ENCODE measurements at regions not wholly inside any gene's neighbourhood (a gene's known extent, or its start where the extent isn't known, plus 50 kb on each side); places are given as distances from the start of the nearest gene placed in this dataset.

DNA sequence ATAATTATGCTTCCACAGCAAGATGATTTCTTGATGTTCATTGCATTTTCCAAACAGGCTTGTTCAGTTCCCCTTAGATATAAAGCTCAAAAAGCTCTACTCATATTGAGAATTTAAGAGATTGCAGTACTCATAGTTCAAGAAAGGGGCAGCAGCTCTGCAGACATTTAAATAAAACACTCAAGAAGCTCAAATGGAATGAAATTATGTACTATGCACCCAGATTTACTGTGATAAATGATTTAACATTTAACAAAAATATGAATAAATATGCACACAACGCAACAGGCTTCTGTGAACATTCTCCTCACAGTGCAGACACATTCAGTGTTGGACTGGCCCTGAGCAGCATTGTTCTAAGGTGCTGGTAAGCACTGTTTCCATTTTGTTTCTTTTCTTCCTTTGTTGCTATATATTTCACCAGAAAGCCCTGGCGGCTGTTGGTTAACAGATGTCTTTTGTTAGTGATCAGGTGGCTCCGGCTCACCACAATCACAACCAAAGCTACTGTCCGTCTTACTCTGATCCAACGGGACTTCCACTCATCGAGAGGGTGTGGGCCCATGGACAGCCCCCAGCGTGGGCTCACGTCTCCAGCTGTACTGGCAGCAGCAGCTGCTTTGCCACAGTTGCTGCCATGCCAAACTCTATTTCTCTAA lies 1440.3 kb downstream of the NCAM2 start:
- Histone ChIP-seq H3K4me3 (no peak overlapping the region), H3K27ac (no peak overlapping the region), H3K4me1 (replicated peaks) (no peaks in the 10 kb centered on the region), H3K36me3 (no peaks in the 10 kb centered on the region), H3K27me3 (replicated peaks) (no peaks in the 10 kb centered on the region), H3K9me3 (replicated peaks) (no peaks in the 10 kb centered on the region; the same call in 1 of the 2 replicates)
- no peak for DNase-seq (ENCODE audit: low read depth in 1 of 2, low spot score in 2 of 2)

DNA sequence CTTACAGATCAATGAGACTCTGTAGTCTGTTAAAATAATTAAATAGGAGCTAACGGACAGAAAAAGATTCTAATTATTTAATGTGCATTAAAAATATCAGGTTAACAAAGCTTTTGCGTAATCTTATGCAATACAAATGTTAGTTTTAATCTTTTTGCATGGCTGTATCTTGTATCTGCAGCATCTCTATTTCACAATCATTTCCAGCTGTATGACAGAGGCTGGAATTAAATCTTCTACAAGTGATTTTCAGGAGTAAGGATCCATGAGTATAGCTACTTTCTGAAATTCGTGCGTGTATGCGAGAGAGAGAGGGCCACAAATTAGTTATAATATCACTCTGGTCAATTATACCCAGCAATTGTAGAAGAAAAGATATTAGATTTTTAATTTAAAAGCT lies 1446.8 kb downstream of the NCAM2 start:
- no peaks in the 10 kb centered on the region for H3K4me1 ChIP-seq (replicated peaks)

DNA sequence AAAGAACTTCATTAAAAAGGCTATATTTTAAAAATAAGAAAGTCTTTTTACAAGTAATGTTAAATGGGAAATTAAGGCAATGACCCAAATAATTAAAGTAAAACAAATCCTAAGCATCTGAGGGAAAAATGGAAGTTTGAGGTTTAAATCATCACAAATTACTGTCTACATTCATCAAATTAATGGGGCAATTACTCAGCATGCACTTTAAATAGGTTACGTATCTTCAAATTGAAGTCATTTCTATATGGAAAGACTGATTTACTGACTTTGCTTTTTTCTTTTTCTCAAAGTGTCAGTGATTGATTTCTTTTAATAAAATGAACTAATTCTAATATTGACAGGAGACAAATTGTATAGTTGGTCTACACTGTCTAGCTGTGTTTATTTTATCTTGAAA lies 1452.3 kb downstream of the NCAM2 start:
- no peak for DNase-seq (ENCODE audit: low read depth in 1 of 2, low spot score in 2 of 2)
- Histone ChIP-seq H3K9me3 (replicated peaks) (no peaks in the 10 kb centered on the region), H3K27me3 (replicated peaks) (no peaks in the 10 kb centered on the region), H3K36me3 (no peaks in the 10 kb centered on the region), H3K4me3 (no peak overlapping the region), H3K4me1 (replicated peaks) (no peaks in the 10 kb centered on the region), H3K27ac (no peak overlapping the region)

More for the DNA sequence above, 1446.8 kb downstream of the NCAM2 start:
- Histone ChIP-seq H3K9me3 (replicated peaks) (no peaks in the 10 kb centered on the region; the same call in 1 of the 2 replicates), H3K4me3 (no peak overlapping the region), H3K27ac (no peak overlapping the region), H3K27me3 (replicated peaks) (no peaks in the 10 kb centered on the region), H3K36me3 (no peaks in the 10 kb centered on the region)
- DNase-seq (ENCODE audit: low read depth in 1 of 2, low spot score in 2 of 2) = no peak

DNA sequence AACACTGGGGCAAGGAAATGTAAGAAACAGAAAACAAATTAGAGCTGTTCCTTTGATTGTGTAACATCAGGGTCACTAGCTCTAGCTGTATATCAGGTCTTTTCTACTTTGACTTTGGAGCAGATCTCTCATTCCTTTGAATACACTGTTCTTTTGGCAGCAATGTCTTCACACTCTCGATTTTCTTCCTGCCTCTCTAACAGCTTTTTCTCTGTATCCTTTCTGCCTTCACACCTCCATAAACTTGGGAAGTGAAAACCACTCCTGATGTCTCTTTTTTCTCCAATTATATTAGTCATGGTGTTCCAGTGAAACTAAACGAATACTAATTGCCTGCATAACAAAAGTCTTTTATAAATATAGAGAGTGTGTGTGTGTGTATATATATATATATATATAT lies 1458.0 kb downstream of the NCAM2 start:
- no peaks in the 10 kb centered on the region for H3K27me3 ChIP-seq (replicated peaks)
- no peak overlapping the region for H3K4me3 ChIP-seq
- no peaks in the 10 kb centered on the region for H3K4me1 ChIP-seq (replicated peaks)
- no peak for DNase-seq (ENCODE audit: low read depth in 1 of 2, low spot score in 2 of 2)
- H3K36me3 ChIP-seq = no peaks in the 10 kb centered on the region
- H3K9me3 ChIP-seq (replicated peaks) = no peaks in the 10 kb centered on the region
- H3K27ac ChIP-seq = no peak overlapping the region

DNA sequence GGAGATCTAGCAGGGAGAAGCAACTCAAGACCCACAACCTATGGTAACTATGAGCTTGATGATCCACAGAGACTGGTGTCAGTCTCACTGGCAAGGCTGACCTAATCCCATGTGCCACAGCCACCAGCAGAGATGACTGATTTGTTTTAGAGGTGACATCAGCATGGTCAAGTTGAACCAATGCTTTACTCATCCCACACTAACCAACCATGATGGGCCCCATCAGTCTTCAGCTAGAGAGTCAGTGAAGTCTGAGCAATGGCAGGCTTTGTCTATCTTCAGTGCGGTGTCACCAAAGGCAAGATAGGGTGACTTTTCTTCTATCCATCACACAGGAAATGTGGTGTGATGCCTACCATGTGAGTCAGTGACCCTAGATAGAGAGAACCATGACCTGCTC lies 1470.7 kb downstream of the NCAM2 start:
- Histone ChIP-seq H3K4me3 (no peak overlapping the region), H3K36me3 (no peaks in the 10 kb centered on the region), H3K27ac (no peak overlapping the region), H3K4me1 (replicated peaks) (no peaks in the 10 kb centered on the region), H3K9me3 (replicated peaks) (no peaks in the 10 kb centered on the region), H3K27me3 (replicated peaks) (no peaks in the 10 kb centered on the region)
- no peak for DNase-seq (ENCODE audit: low read depth in 1 of 2, low spot score in 2 of 2)

DNA sequence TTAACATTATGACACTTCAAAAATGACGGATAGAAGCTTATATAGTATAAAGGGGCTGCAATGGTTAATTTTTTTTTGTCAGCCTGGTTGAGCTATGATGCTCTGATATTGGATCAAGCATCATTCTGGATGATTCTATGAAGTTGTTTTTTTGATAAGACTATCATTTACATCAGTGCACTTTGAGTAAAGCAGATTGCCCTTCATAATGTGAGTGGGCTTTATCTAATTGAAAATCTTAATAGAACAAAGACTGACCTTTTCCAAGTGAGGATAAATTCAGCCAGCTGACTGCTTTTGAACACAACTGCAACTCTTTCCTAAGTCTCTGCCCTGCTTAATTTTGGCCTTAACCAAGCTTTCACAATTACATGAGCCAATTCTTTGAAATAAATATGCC lies 1476.2 kb downstream of the NCAM2 start:
- Histone ChIP-seq H3K27me3 (replicated peaks) (no peaks in the 10 kb centered on the region), H3K36me3 (no peaks in the 10 kb centered on the region), H3K27ac (no peak overlapping the region), H3K9me3 (replicated peaks) (0 out of 2 replicates have a peak, but pooled peaks cover 5% of the 10 kb centered on the region), H3K4me1 (replicated peaks) (no peaks in the 10 kb centered on the region), H3K4me3 (no peak overlapping the region)
- DNase-seq (ENCODE audit: low read depth in 1 of 2, low spot score in 2 of 2) = no peak

DNA sequence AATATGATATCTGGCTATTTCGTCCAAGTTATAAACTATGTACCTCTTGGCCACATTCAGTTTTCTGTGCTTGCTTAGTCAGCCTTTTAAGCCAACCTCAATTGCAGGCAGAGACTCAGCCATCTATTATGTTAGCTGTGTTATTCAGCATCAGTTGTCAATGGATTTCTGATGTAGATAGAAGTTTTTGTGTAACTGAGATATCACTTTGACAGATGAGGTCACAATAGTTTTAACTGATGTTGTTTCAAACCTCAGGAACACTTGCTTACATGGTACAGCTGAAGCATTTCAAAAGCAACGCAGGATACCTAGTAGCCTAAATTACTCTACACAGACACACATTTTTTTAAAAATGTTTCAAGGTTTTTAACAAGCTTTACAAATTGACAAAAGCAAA lies 1478.0 kb downstream of the NCAM2 start:
- Histone ChIP-seq H3K4me1 (replicated peaks) (no peaks in the 10 kb centered on the region), H3K27me3 (replicated peaks) (no peaks in the 10 kb centered on the region)
- no peak for DNase-seq (ENCODE audit: low read depth in 1 of 2, low spot score in 2 of 2)

DNA sequence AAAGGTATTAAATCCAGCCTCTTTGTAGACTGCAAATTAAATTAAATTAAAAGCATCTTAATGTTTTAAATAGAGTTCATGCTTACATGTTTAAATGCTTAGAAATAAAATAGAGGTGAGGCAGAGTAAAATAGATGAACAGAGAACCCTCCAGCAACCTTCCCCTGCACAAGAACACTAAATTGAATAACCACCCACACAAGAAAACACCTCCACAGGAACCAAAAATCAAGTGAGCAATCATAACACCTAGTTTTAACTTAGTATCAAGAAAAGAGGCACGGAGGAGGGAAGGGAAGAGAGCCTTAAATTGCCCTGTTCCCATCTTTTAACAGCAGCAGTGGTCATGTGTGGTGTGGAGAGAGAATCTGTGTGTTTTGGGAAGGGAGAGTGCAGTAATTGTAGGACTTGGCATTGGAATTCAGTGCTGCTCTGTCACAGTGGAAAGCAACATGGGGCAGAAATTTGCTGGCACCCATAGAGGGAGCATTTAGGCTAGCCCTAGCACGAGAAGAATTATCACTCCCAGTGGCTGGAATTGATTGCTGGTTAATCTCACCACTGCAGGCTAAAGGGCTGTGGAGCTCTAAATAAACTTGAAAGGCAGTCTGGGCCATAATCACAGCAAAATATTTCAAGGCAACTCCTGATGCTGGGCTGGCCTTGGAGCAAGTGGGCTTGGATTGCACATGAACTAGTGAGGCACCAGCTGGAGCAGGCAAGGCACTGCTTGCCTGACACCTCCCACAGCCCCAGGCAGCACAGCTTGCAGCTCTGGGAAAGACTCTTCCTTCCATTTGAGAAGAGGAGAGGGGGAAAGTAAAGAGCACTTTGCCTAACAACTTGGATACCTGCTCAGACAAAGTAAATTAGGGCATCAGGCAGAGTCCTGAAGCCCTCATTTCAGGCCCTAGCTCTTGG lies 1478.8 kb downstream of the NCAM2 start:
- Histone ChIP-seq H3K4me3 (no peak overlapping the region), H3K4me1 (replicated peaks) (no peaks in the 10 kb centered on the region), H3K27ac (no peak overlapping the region), H3K36me3 (no peaks in the 10 kb centered on the region), H3K27me3 (replicated peaks) (no peaks in the 10 kb centered on the region), H3K9me3 (replicated peaks) (0 out of 2 replicates have a peak, but pooled peaks cover 5% of the 10 kb centered on the region)
- no peak for DNase-seq (ENCODE audit: low read depth in 1 of 2, low spot score in 2 of 2)

More for the DNA sequence above, 1478.0 kb downstream of the NCAM2 start:
- Histone ChIP-seq H3K27ac (no peak overlapping the region), H3K9me3 (replicated peaks) (0 out of 2 replicates have a peak, but pooled peaks cover 5% of the 10 kb centered on the region), H3K36me3 (no peaks in the 10 kb centered on the region), H3K4me3 (no peak overlapping the region)

DNA sequence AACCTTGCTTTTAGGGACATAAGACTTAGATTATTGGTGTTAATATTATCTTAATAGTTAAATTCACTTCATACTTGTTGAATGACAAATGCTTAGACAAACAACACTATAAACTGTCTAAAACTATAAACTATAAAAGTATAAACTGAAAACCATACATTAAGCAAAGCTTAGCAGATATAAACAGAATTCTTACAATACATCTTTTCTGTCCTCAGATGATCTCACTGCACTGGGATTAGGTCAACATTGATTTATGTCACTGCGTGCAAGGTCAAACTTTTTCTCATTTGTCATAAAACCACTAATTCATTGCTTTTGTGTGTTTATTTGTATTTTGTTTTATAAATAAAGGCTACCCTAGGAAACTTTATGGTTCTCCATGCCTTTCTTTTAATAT lies 1491.8 kb downstream of the NCAM2 start:
- no peak for DNase-seq (ENCODE audit: low read depth in 1 of 2, low spot score in 2 of 2)

DNA sequence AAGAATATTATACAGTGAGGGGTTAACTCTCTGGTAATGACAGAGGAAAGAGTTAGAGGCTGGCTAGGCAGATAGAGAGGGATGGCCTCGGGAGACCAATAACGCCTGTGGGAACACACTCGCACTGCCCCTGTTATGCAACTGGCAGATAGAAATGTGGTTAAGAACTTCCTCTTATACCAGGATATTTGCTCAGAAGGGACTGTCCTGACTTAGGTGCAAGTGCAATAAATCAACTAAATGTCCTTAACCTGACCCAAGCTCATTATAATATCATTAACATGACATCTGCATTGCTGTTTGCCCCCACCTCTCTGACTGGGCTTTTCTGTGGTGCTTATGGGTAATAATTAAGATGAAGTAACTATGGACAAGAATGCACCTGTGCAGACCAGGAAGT lies 1518.0 kb downstream of the NCAM2 start:
- no peak for DNase-seq (ENCODE audit: low read depth in 1 of 2, low spot score in 2 of 2)
- Histone ChIP-seq H3K4me1 (replicated peaks) (no peaks in the 10 kb centered on the region), H3K27ac (no peak overlapping the region), H3K27me3 (replicated peaks) (no peaks in the 10 kb centered on the region), H3K9me3 (replicated peaks) (no peaks in the 10 kb centered on the region), H3K36me3 (no peaks in the 10 kb centered on the region), H3K4me3 (no peak overlapping the region)

More for the DNA sequence above, 1491.8 kb downstream of the NCAM2 start:
- Histone ChIP-seq H3K27me3 (replicated peaks) (no peaks in the 10 kb centered on the region), H3K4me3 (no peak overlapping the region), H3K4me1 (replicated peaks) (no peaks in the 10 kb centered on the region), H3K36me3 (no peaks in the 10 kb centered on the region), H3K9me3 (replicated peaks) (no peaks in the 10 kb centered on the region), H3K27ac (no peak overlapping the region)

DNA sequence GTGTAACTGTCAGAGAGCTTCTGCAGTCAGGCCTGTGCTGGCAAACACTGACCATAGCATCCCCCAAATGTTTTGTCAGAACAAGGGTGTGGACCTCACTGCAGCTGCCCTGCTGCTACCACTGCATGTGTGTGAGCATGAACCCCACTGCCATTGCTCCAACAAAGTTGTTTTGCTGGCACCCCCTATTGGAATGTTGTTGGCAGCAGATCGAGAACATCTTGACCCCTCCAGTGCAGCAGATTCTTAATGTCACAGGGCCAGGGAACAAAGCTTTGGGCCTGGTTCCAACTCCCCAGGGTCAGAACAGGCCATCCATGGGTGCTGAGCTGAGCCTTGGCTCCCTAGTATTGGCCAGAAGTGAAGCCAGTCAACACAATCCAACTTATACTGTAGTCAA lies 1537.4 kb downstream of the NCAM2 start:
- DNase-seq (ENCODE audit: low read depth in 1 of 2, low spot score in 2 of 2) = no peak
- H3K27ac ChIP-seq = no peak overlapping the region
- H3K9me3 ChIP-seq (replicated peaks) = peaks cover 3% of the 10 kb centered on the region
- no peaks in the 10 kb centered on the region for H3K4me1 ChIP-seq (replicated peaks)
- no peaks in the 10 kb centered on the region for H3K27me3 ChIP-seq (replicated peaks)
- no peaks in the 10 kb centered on the region for H3K36me3 ChIP-seq
- H3K4me3 ChIP-seq = no peak overlapping the region

DNA sequence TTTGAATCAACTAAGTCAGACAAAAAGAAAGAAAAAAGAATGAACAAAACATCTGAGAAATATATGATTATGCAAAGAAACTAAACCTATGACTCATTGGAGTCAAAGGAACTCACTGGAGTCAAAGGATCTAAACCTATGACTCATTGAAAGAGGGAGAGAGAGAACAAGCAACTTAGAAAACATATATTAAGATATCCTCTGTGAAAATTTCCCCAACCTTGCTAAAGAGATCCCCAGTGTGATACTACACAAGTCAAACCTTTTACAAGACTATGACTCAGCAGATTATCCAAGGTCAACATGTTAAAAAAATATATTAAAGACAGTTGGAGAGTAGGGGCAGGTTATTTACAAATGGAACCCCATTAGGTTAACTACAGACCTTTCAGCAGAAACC lies 1538.3 kb downstream of the NCAM2 start:
- no peak overlapping the region for H3K27ac ChIP-seq
- no peaks in the 10 kb centered on the region for H3K27me3 ChIP-seq (replicated peaks)
- no peak for DNase-seq (ENCODE audit: low read depth in 1 of 2, low spot score in 2 of 2)
- H3K4me3 ChIP-seq = no peak overlapping the region
- H3K36me3 ChIP-seq = no peaks in the 10 kb centered on the region
- peaks cover 3% of the 10 kb centered on the region for H3K9me3 ChIP-seq (replicated peaks)
- H3K4me1 ChIP-seq (replicated peaks) = no peaks in the 10 kb centered on the region

DNA sequence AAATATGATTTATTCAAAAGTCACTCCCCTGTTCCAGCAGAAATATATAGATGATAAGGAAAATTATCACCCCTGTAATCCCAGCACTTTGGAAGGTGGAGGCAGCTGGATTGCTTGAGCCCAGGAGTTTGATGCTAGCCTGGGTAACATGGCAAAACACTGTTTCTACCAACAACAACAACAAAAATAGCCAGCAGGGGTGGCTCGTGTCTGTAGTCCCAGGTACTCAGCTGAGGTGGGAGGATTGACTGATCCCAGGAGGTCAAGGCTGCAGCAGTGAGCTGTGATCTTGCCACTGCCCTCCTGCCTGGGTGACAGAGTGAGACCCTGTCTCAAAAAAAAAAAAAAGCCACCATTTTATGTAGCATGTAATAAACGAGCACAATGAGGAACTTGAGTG lies 1546.5 kb downstream of the NCAM2 start:
- Histone ChIP-seq H3K9me3 (replicated peaks) (no peaks in the 10 kb centered on the region; the same call in 1 of the 2 replicates), H3K36me3 (no peaks in the 10 kb centered on the region)

DNA sequence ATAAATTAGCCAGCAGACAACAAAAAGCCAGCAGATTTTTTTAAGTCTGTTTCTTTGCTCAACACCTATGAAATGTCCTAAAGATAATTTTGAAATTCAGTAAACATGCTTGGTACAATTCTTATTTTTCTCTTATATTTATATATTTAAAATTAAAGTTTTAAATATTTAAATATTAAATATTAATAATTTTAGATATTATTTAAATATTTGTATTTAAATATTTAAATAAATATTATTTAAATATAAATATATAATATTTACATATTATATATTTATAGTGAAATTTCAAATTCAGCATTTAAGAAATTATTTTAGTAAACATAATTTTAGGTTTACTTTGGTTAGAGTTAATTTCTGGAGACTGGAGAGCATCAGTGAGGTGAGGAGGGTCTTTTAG lies 1554.2 kb downstream of the NCAM2 start:
- Histone ChIP-seq H3K4me1 (replicated peaks) (no peaks in the 10 kb centered on the region), H3K9me3 (replicated peaks) (no peaks in the 10 kb centered on the region)

More for the DNA sequence above, 1546.5 kb downstream of the NCAM2 start:
- H3K4me1 ChIP-seq (replicated peaks) = no peaks in the 10 kb centered on the region
- no peaks in the 10 kb centered on the region for H3K27me3 ChIP-seq (replicated peaks)
- no peak overlapping the region for H3K27ac ChIP-seq
- no peak for DNase-seq (ENCODE audit: low read depth in 1 of 2, low spot score in 2 of 2)
- H3K4me3 ChIP-seq = no peak overlapping the region

More for the DNA sequence above, 1554.2 kb downstream of the NCAM2 start:
- DNase-seq (ENCODE audit: low read depth in 1 of 2, low spot score in 2 of 2) = no peak
- Histone ChIP-seq H3K36me3 (no peaks in the 10 kb centered on the region), H3K4me3 (no peak overlapping the region), H3K27ac (no peak overlapping the region), H3K27me3 (replicated peaks) (no peaks in the 10 kb centered on the region)

Data from SJSA1 (cell line).